ENCODE measurements at regions not wholly inside any gene's neighbourhood (a gene's known extent, or its start where the extent isn't known, plus 50 kb on each side); places are given as distances from the start of the nearest gene placed in this dataset.
"Not testable (repeated sequence)": the region's sequence is repeated elsewhere in the genome, so short reads cannot be mapped to it uniquely, and the experiment has no call there.

- TF ChIP-seq ZNF433 (tag by site-specific recombination; IDR thresholded peaks at IDR 0.05; ENCODE audit: low read depth) (no peak), FEZF1 (tag by site-specific recombination; IDR thresholded peaks at IDR 0.05) (no peak), TCF7L2 (IDR thresholded peaks at IDR 0.05; ENCODE audit: borderline replicate concordance, low read depth, low read length) (no peak)
- Histone ChIP-seq H3K4me1 (ENCODE audit: control insufficient read depth, insufficient read depth, low read length) (no peaks in the 10 kb centered on the region), H3K9me3 (ENCODE audit: control insufficient read depth, insufficient read depth, low read depth, low read length) (no peaks in the 10 kb centered on the region), H3K27ac (ENCODE audit: extremely low read depth, low read depth, low read length) (no peak overlapping the region), H3K36me3 (ENCODE audit: control insufficient read depth in 2 of 2, insufficient read depth in 1 of 2, low read length in 2 of 2) (no peaks in the 10 kb centered on the region), H3K4me3 (ENCODE audit: low read depth, low read length) (no peak overlapping the region)
- POLR2A ChIA-PET: no interaction called here
- CTCF ChIA-PET: no interaction called here
Observed at GRCh38 chr4:189613207-189613606, 327.5 kb upstream of the FRG1 start.

- Histone ChIP-seq H3K27ac (ENCODE audit: extremely low read depth, low read depth, low read length) (no peak overlapping the region), H3K36me3 (ENCODE audit: control insufficient read depth in 2 of 2, insufficient read depth in 1 of 2, low read length in 2 of 2) (no peaks in the 10 kb centered on the region), H3K4me1 (ENCODE audit: control insufficient read depth, insufficient read depth, low read length) (no peaks in the 10 kb centered on the region), H3K9me3 (ENCODE audit: control insufficient read depth, insufficient read depth, low read depth, low read length) (no peaks in the 10 kb centered on the region), H3K4me3 (ENCODE audit: low read depth, low read length) (no peak overlapping the region)
- no peak for TF ChIP-seq ZNF16 (tag by site-specific recombination; IDR thresholded peaks at IDR 0.05; ENCODE audit: low read depth)
- no peak for TF ChIP-seq ZFP37 (tag by site-specific recombination; IDR thresholded peaks at IDR 0.05)
- TF ChIP-seq ZNF692 (tag by site-specific recombination; IDR thresholded peaks at IDR 0.05): no peak
- TF ChIP-seq ZNF362 (tag by site-specific recombination; IDR thresholded peaks at IDR 0.05): no peak
- TF ChIP-seq ZNF776 (tag by site-specific recombination; IDR thresholded peaks at IDR 0.05; ENCODE audit: borderline replicate concordance): no peak
- no peak for TF ChIP-seq KLF7 (tag by site-specific recombination; IDR thresholded peaks at IDR 0.05; ENCODE audit: borderline replicate concordance)
- no peak for TF ChIP-seq ZNF398 (tag by site-specific recombination; IDR thresholded peaks at IDR 0.05)
- no peak for TF ChIP-seq ELK4 (IDR thresholded peaks at IDR 0.05; ENCODE audit: borderline replicate concordance, low read depth, low read length)
- TF ChIP-seq ZNF248 (tag by site-specific recombination; IDR thresholded peaks at IDR 0.05): no peak
- TF ChIP-seq CTCF (tag by site-specific recombination; IDR thresholded peaks at IDR 0.05): no peak
- TF ChIP-seq ZIC2 (tag by site-specific recombination; IDR thresholded peaks at IDR 0.05): no peak
- CTCF ChIA-PET: no interaction called here
- POLR2A ChIA-PET: no interaction called here
Observed at GRCh38 chr4:189615217-189615663, 325.4 kb upstream of the FRG1 start.

GRCh38 chr4:189617741-189618140, 322.9 kb upstream of the FRG1 start:
- H3K9me3 ChIP-seq (ENCODE audit: control insufficient read depth, insufficient read depth, low read depth, low read length); H3K27ac ChIP-seq (ENCODE audit: extremely low read depth, low read depth, low read length); POLR2A ChIA-PET; H3K4me3 ChIP-seq (ENCODE audit: low read depth, low read length); H3K4me1 ChIP-seq (ENCODE audit: control insufficient read depth, insufficient read depth, low read length); CTCF ChIA-PET; H3K36me3 ChIP-seq (ENCODE audit: control insufficient read depth in 2 of 2, insufficient read depth in 1 of 2, low read length in 2 of 2): not testable (repeated sequence)

- POLR2A ChIA-PET; H3K9me3 ChIP-seq (ENCODE audit: control insufficient read depth, insufficient read depth, low read depth, low read length); CTCF ChIA-PET; H3K36me3 ChIP-seq (ENCODE audit: control insufficient read depth in 2 of 2, insufficient read depth in 1 of 2, low read length in 2 of 2); H3K4me3 ChIP-seq (ENCODE audit: low read depth, low read length); H3K4me1 ChIP-seq (ENCODE audit: control insufficient read depth, insufficient read depth, low read length); H3K27ac ChIP-seq (ENCODE audit: extremely low read depth, low read depth, low read length): not testable (repeated sequence)
Observed at GRCh38 chr4:189619441-189620250, 321.0 kb upstream of the FRG1 start.

GRCh38 chr4:189622574-189622973, 318.1 kb upstream of the FRG1 start:
- POLR2A ChIA-PET; H3K9me3 ChIP-seq (ENCODE audit: control insufficient read depth, insufficient read depth, low read depth, low read length); H3K27ac ChIP-seq (ENCODE audit: extremely low read depth, low read depth, low read length); CTCF ChIA-PET; H3K4me3 ChIP-seq (ENCODE audit: low read depth, low read length); H3K36me3 ChIP-seq (ENCODE audit: control insufficient read depth in 2 of 2, insufficient read depth in 1 of 2, low read length in 2 of 2); H3K4me1 ChIP-seq (ENCODE audit: control insufficient read depth, insufficient read depth, low read length): not testable (repeated sequence)
